ENCODE measurements at regions not wholly inside any gene's neighbourhood (a gene's known extent, or its start where the extent isn't known, plus 50 kb on each side); places are given as distances from the start of the nearest gene placed in this dataset.

DNA sequence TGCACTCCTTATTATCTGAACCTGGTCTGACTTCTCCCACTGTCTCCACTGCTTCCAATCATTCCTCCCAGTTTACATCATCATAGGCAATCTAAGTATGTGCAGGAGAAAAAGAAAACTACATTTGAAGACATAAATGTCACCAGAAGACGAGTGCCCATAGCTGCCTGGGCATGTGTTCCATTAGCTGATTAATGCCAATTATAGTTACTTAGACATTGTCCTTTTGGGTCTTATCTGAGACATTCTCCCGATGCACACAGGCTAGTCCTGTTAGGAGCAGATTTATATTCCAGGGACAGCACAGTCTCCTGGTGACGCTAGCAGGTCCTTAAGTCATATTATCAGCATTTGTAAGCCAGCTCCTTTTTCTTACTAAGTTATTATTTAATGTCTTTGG is 52.6 kb upstream of the PTGFRN start:
- no peak overlapping the region for H3K9ac ChIP-seq (ENCODE audit: low read depth, low read length, poor library complexity, severe bottlenecking)
- no peak overlapping the region for H3K4me2 ChIP-seq (ENCODE audit: low read depth, low read length, poor library complexity, severe bottlenecking)
- H3K79me2 ChIP-seq (ENCODE audit: insufficient read depth, low read length): no peaks in the 10 kb centered on the region
- H3F3A ChIP-seq (ENCODE audit: low read depth): no peaks in the 10 kb centered on the region
- no peaks in the 10 kb centered on the region for H4K20me1 ChIP-seq (ENCODE audit: insufficient read depth, low read length, poor library complexity, severe bottlenecking)
- no peaks in the 10 kb centered on the region for H3K36me3 ChIP-seq (ENCODE audit: insufficient read depth, low read length)
- H3K4me1 ChIP-seq (ENCODE audit: insufficient read depth, low read length, poor library complexity, severe bottlenecking): no peaks in the 10 kb centered on the region
- H3K27me3 ChIP-seq (ENCODE audit: insufficient read depth, low read length, poor library complexity, severe bottlenecking): no peaks in the 10 kb centered on the region
- H2AFZ ChIP-seq (ENCODE audit: low read length): no peak overlapping the region
- H3K9me3 ChIP-seq (ENCODE audit: insufficient read depth, low read depth, low read length): no peaks in the 10 kb centered on the region
- no peaks in the 10 kb centered on the region for H3K9me2 ChIP-seq (replicated peaks; ENCODE audit: low read depth, low read length)
- TF ChIP-seq CTCF (conservative IDR thresholded peaks at IDR 0.05; ENCODE audit: low read length) (no peak), EZH2phosphoT487 (IDR thresholded peaks at IDR 0.05; ENCODE audit: borderline replicate concordance) (no peak)
- no peak overlapping the region for H3K4me3 ChIP-seq (ENCODE audit: low read length, poor library complexity, severe bottlenecking)
